A549 (cell line): ENCODE measurements at regions not wholly inside any gene's neighbourhood (a gene's known extent, or its start where the extent isn't known, plus 50 kb on each side); places are given as distances from the start of the nearest gene placed in this dataset.
"Not testable (repeated sequence)": the region's sequence is repeated elsewhere in the genome, so short reads cannot be mapped to it uniquely, and the experiment has no call there.

ENCODE experiments used
- ATAC-seq, 2 experiments: fragments of 200-7000 bp in 1 of 2; fragments of >200 bp in 1 of 2; cut with Nextera tagmentation in 1 of 2; cut with Tn5 transposase in 1 of 2; 3 replicates each; pipeline versions ENCODE4 v1.8.0 to v1.9.1; 2018 to 2020; ENCODE audit warnings: mild to moderate bottlenecking in 1 of 2, moderate library complexity in 1 of 2
- CTCF ChIA-PET: fragments of 300-600 bp; sonication (Branson Sonifier 250); formaldehyde crosslinking; extraction: SDS; loops from one replicate; lab custom pipeline; 2021; ENCODE audit warnings: antibody characterized with exemption, inconsistent platforms; lab: Yijun Ruan, JAX
- POLR2A ChIA-PET: fragments of 350-600 bp; formaldehyde crosslinking; extraction: SDS; loops from one replicate; lab custom pipeline; 2021; ENCODE audit warnings: antibody characterized with exemption, inconsistent platforms; lab: Yijun Ruan, JAX
- DNase-seq, 2 experiments: peaks; one replicate each; pipeline versions ENCODE4 v3.0.0 to v3.0.0-alpha.2; 2011 to 2016; ENCODE audit warnings: low read depth in 1 of 2, low spot score in 1 of 2
- FAIRE-seq: peaks from 2 replicates; lab custom pipeline; 2011; peaks lifted over from hg19 to GRCh38; lab: Jason Lieb, UNC
- H3K27ac ChIP-seq, 2 experiments: fragments of >200 bp; sonication (Bioruptor Twin); formaldehyde crosslinking; 3 replicates each; pipeline ENCODE4 v1.5.1; 2016 to 2017
- H3K4me1 ChIP-seq: fragments of >200 bp; sonication (Bioruptor Twin); formaldehyde crosslinking; 3 replicates; pipeline ENCODE4 v1.6.1; 2016
- H3K4me2 ChIP-seq: fragments of >200 bp; sonication (Bioruptor Twin); formaldehyde crosslinking; 3 replicates; pipeline ENCODE4 v1.6.1; 2016
- H3K4me3 ChIP-seq: fragments of >200 bp; sonication (Bioruptor Twin); formaldehyde crosslinking; 3 replicates; pipeline ENCODE4 v1.5.1; 2016
- H3K9me3 ChIP-seq: fragments of >200 bp; sonication (Bioruptor Twin); formaldehyde crosslinking; 3 replicates; pipeline ENCODE4 v1.6.1; 2016
- ATOH8 ChIP-seq: fragments of 250-450 bp; sonication (Bioruptor Pico); IDR thresholded peaks from 2 replicates; pipeline ENCODE4 v1.5.0; 2020; ENCODE audit warnings: low read depth, mild to moderate bottlenecking, moderate library complexity
- BCL3 ChIP-seq: fragments of >200 bp; sonication (Bioruptor Twin); formaldehyde crosslinking; IDR thresholded peaks from 3 replicates; pipeline ENCODE4 v1.6.1; 2016
- CBX2 ChIP-seq: fragments of 200-600 bp; sonication (generic); IDR thresholded peaks from 2 replicates; pipeline ENCODE4 v1.6.1; 2016; ENCODE audit warnings: low read depth, mild to moderate bottlenecking, borderline replicate concordance
- CBX8 ChIP-seq: fragments of 200-600 bp; sonication (generic); IDR thresholded peaks from 2 replicates; pipeline ENCODE4 v1.6.1; 2016
- CHD4 ChIP-seq: fragments of 200-600 bp; sonication (generic); IDR thresholded peaks from 2 replicates; pipeline ENCODE4 v1.6.1; 2016; ENCODE audit warnings: antibody characterized with exemption, mild to moderate bottlenecking, borderline replicate concordance
- CTCF ChIP-seq: fragments of >200 bp; sonication (Bioruptor Twin); formaldehyde crosslinking; IDR thresholded peaks from 3 replicates; pipeline ENCODE4 v1.5.1; 2016
- EHF ChIP-seq: fragments of 250-450 bp; sonication (Bioruptor Pico); IDR thresholded peaks from 2 replicates; pipeline ENCODE4 v1.5.0; 2020; ENCODE audit warnings: mild to moderate bottlenecking
- FOSL2 ChIP-seq, 2 experiments: fragments of 450-650 bp in 1 of 2; fragments of >200 bp in 1 of 2; sonication (Bioruptor Twin) in 1 of 2; formaldehyde crosslinking; IDR thresholded peaks; 2 replicates each; pipeline versions ENCODE4 v1.5.0 to v1.6.1; 2016 to 2020; ENCODE audit warnings: mild to moderate bottlenecking in 1 of 2, moderate library complexity in 1 of 2
- GATA3 ChIP-seq: IDR thresholded peaks from 2 replicates; pipeline ENCODE4 v1.6.1; 2012; ENCODE audit warnings: borderline replicate concordance
- HDAC2 ChIP-seq: fragments of 200-600 bp; sonication (generic); IDR thresholded peaks from 2 replicates; pipeline ENCODE4 v1.6.1; 2016
- HEYL ChIP-seq: fragments of 250-450 bp; sonication (Bioruptor Pico); IDR thresholded peaks from 2 replicates; pipeline ENCODE4 v1.8.0; 2021; ENCODE audit warnings: mild to moderate bottlenecking, moderate library complexity
- HMGXB4 ChIP-seq: fragments of 250-450 bp; sonication (Bioruptor Pico); IDR thresholded peaks from 2 replicates; pipeline ENCODE4 v1.5.0; 2021; ENCODE audit warnings: mild to moderate bottlenecking, moderate library complexity, borderline replicate concordance
- HOXA7 ChIP-seq: fragments of 250-450 bp; sonication (Bioruptor Pico); IDR thresholded peaks from 2 replicates; pipeline ENCODE4 v1.5.0; 2020; ENCODE audit warnings: mild to moderate bottlenecking, moderate library complexity
- JUNB ChIP-seq: fragments of >200 bp; sonication (Bioruptor Twin); formaldehyde crosslinking; IDR thresholded peaks from 2 replicates; pipeline ENCODE4 v1.6.1; 2016
- NFE2L2 ChIP-seq: fragments of 150-350 bp; conservative IDR thresholded peaks from 2 replicates; pipeline ENCODE4 v1.6.1; 2014; ENCODE audit warnings: low read length
- PHF8 ChIP-seq: fragments of 200-600 bp; sonication (generic); IDR thresholded peaks from 2 replicates; pipeline ENCODE4 v1.6.1; 2016; ENCODE audit warnings: low read depth, mild to moderate bottlenecking, antibody characterized with exemption, moderate library complexity, borderline replicate concordance
- POLR2A ChIP-seq: IDR thresholded peaks from 2 replicates; pipeline ENCODE4 v1.6.1; 2012; ENCODE audit warnings: mild to moderate bottlenecking, low read length
- RAD21 ChIP-seq, 2 experiments: fragments of >200 bp in 1 of 2; sonication (Bioruptor Twin) in 1 of 2; formaldehyde crosslinking in 1 of 2; IDR thresholded peaks in 1 of 2; conservative IDR thresholded peaks in 1 of 2; 2 replicates in 1 of 2; 3 replicates in 1 of 2; pipeline ENCODE4 v1.6.1; 2012 to 2018; ENCODE audit warnings: inconsistent platforms in 1 of 2
- RFX5 ChIP-seq: fragments of 450-650 bp; IDR thresholded peaks from 2 replicates; pipeline ENCODE4 v1.7.1; 2014; ENCODE audit warnings: antibody characterized with exemption, mild to moderate bottlenecking, moderate library complexity
- SMC3 ChIP-seq: fragments of >200 bp; sonication (Bioruptor Twin); formaldehyde crosslinking; IDR thresholded peaks from 3 replicates; pipeline ENCODE4 v1.6.1; 2018; ENCODE audit warnings: inconsistent platforms
- ZC3H11A ChIP-seq: fragments of 450-650 bp; IDR thresholded peaks from 2 replicates; pipeline ENCODE4 v1.6.1; 2014; ENCODE audit warnings: antibody characterized with exemption, mild to moderate bottlenecking
- WGBS: methylation state at CpG from one replicate; pipeline ENCODE4 v1.1.6; 2017; ENCODE audit errors: missing lambda C conversion rate; 5-methylcytosine and 5-hydroxymethylcytosine counted together

GRCh38 chr1:47604869-47605268 is 167.0 kb downstream of the FOXD2 start:
- WGBS, result 0% methylated on average over 1 of the region's 1 CpG
- FAIRE-seq, CTCF ChIA-PET: not testable (repeated sequence)

GRCh38 chr1:47608296-47608875 is 170.5 kb downstream of the FOXD2 start:
- peaks cover 7% of the 10 kb centered on the region; the same call in 1 of the 3 replicates for H3K9me3 ChIP-seq
- DNase-seq (no peak), ATAC-seq (no peak), FAIRE-seq (no peak)
- CTCF ChIA-PET, result interaction anchor here (0.8 kb wide), 1 partner anchor 172 kb away, joined by 3 read pairs; no protein-coding TSS in a partner anchor
- H3K27ac ChIP-seq, result no peak overlapping the region
- WGBS, result 20% methylated on average over 7 of the region's 7 CpGs
- no peak overlapping the region for H3K4me3 ChIP-seq
- no peak for TF ChIP-seq CTCF
- no peak for TF ChIP-seq CBX8
- no peak for TF ChIP-seq HMGXB4 (CRISPR knock-in tag)
- no peak for TF ChIP-seq RAD21 (conservative IDR thresholded peaks at IDR 0.05 in 1 of 2, IDR thresholded peaks at IDR 0.05 in 1 of 2)
- no peak for TF ChIP-seq JUNB
- no peak for TF ChIP-seq RFX5
- no peak for TF ChIP-seq CHD4
- TF ChIP-seq PHF8, result no peak
- no peak for TF ChIP-seq BCL3
- no peak for TF ChIP-seq POLR2A
- TF ChIP-seq SMC3, result no peak
- no peak for TF ChIP-seq FOSL2 (IDR thresholded peaks at IDR 0.05)
- TF ChIP-seq FOSL2 (CRISPR knock-in tag; IDR thresholded peaks at IDR 0.05), result no peak
- no peak for TF ChIP-seq HDAC2
- TF ChIP-seq HOXA7 (CRISPR knock-in tag), result no peak
- no peak for TF ChIP-seq HEYL (CRISPR knock-in tag)
- TF ChIP-seq EHF (CRISPR knock-in tag), result no peak
- no peak overlapping the region for H3K4me2 ChIP-seq
- H3K4me1 ChIP-seq, result no peaks in the 10 kb centered on the region
- POLR2A ChIA-PET, result no interaction called here

More at GRCh38 chr1:47604869-47605268, 167.0 kb downstream of the FOXD2 start:
- H3K4me1 ChIP-seq, POLR2A ChIA-PET, H3K4me3 ChIP-seq, H3K4me2 ChIP-seq, DNase-seq, H3K27ac ChIP-seq, ATAC-seq, H3K9me3 ChIP-seq: not testable (repeated sequence)
- 0 out of 2 replicates have a peak, but pooled peaks have one; percentile 9 for TF ChIP-seq ZC3H11A

- DNase-seq (no peak), ATAC-seq (no peak), FAIRE-seq (no peak)
- CTCF ChIA-PET, result no interaction called here
- no peak for TF ChIP-seq CBX2
- no peak for TF ChIP-seq ATOH8
- TF ChIP-seq NFE2L2, result no peak
- no peak for TF ChIP-seq GATA3
- no peak overlapping the region for H3K4me3 ChIP-seq
- no peak overlapping the region for H3K4me2 ChIP-seq
- POLR2A ChIA-PET, result no interaction called here
- 4% methylated on average over 2 of the region's 2 CpGs for WGBS
- H3K4me1 ChIP-seq, result no peaks in the 10 kb centered on the region
- H3K9me3 ChIP-seq, result peaks cover 7% of the 10 kb centered on the region; the same call in 1 of the 3 replicates
- H3K27ac ChIP-seq, result no peak overlapping the region
Observed at GRCh38 chr1:47611992-47612391, 174.1 kb downstream of the FOXD2 start.
